Stromal cell of bone marrow (primary cell): ENCODE measurements at regions not wholly inside any gene's neighbourhood (a gene's known extent, or its start where the extent isn't known, plus 50 kb on each side); places are given as distances from the start of the nearest gene placed in this dataset.
A peak's percentile ranks its signal among the peaks of the same experiment; 100 is the strongest.
"Not testable (repeated sequence)": the region's sequence is repeated elsewhere in the genome, so short reads cannot be mapped to it uniquely, and the experiment has no call there.

Source experiments
- DNase-seq: peaks from one replicate; pipeline ENCODE4 v3.0.0-alpha.2; 2012; ENCODE audit warnings: low read depth

DNA sequence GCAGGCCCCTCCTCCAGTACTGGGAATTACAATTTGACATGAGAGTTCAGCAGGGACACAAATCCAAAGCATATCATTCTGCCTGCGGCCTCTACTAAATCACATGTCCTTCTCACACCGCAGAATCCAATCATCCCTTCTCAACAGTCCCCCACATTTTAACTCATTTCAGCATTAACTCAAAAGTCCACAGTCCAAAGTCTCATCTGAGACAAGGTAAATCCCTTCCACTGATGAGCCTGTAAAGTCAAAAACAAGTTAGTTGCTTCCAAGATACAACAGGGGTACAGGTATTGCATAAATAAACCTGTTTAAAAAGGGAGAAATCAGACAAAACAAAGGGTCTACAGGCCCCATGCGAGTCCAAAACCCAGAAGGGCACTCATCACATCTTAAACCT is 64.0 kb downstream of the EBNA1BP2 start:
- no peak for DNase-seq

DNA sequence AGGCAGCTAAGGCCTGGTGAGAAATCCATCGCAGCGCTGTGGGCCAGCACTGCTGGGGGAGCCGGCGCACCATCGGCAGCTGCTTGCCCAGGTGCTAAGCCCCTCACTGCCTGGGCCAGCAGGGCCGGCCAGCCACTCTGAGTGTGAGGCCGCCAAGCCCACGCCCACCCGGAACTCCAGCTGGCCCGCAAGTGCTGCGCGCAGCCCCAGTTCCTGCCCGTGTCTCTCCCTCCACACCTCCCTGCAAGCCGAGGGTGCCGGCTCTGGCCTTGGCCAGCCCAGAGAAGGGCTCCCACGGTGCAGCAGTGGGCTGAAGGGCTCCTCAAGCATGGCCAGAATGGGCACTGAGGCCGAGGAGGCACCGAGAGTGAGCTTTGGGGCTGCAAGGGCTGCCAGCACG is 64.4 kb downstream of the EBNA1BP2 start:
- no peak for DNase-seq

DNA sequence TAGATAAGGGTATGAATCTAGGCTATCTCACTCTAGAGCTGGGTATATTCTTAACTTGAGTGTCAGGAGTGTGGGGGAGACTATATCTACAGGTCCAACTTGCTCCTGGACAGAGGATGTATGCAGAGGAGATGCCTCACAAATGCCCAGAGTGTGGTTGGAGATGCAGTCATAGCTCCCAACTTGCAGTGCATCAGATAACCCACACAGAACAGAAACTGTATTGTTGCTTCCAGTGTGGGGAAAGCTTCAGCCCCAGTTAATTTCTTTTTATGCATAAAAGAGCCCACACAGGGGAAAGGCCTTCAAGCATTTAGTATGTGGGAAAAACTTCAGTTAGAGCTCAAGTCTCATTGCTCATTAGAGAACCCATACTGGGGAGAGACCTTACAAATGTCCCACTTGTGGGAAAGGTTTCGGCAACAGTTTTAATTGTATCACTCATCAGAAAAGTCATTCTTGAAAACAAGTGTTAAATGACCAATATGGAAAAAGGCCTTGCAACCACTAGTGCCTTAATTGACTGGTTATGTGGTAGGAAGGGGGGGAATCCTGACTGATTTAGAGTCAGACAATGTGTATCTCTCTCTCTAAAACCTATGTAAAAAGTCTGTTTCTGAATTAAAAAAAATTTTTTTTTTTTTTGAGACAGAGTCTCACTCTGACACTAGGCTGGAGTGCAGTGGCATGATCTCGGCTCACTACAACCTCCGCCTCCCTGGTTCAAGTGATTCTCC is 67.9 kb downstream of the EBNA1BP2 start:
- DNase-seq = no peak

DNA sequence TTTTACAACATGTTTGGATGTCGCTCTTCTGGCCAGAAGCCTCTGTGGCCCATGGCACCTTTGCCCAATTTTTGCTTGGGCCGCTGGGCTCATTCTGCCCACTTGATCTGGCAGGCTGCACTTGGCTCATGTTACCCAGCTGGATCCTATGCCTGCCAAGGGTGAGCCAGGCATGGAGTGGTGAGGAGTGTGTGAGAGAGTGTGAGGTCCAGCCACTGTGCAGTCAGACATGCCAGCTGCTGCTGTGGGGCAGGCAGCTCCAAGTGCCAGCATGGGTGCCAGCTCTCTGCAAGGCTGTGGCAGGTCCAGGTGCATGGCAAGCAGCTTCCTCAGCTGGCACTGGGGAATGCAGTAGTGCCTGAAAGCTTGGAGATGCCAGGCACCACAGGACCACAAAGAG is 71.0 kb downstream of the EBNA1BP2 start:
- DNase-seq = no peak

DNA sequence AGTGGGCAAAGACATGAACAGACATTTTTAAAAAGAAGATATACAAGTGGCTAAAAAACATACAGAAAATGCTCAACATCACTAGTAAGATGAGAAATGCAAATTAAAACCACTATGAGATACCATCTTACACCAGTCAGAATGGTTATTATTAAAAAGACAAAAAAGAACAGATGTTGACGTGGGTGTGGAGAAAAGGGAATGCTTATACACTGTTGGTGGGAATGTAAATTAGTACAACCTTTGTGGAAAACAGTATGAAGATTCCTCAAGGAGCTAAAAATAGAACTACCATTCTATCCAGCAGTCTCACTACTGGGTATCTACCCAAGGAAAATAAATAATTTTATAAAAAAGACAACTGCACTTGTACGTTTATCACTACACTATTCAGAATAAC is 73.9 kb downstream of the EBNA1BP2 start:
- no peak for DNase-seq

DNA sequence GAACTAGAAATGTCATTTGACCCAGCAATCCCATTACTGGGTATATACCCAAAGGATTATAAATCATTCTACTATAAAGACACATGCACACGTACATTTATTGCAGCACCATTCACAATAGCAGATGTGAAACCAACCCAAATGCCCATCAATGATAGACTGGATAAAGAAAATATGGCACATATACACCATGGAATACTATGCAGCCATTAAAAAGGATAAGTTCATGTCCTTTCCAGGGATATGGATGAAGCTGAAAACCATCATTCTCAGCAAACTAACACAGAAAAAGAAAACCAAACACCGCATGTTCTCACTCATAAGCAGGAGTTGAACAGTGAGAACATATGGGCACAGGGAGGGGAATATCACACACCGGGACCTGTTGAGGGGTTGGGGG is 75.6 kb downstream of the EBNA1BP2 start:
- not testable (repeated sequence) for DNase-seq

DNA sequence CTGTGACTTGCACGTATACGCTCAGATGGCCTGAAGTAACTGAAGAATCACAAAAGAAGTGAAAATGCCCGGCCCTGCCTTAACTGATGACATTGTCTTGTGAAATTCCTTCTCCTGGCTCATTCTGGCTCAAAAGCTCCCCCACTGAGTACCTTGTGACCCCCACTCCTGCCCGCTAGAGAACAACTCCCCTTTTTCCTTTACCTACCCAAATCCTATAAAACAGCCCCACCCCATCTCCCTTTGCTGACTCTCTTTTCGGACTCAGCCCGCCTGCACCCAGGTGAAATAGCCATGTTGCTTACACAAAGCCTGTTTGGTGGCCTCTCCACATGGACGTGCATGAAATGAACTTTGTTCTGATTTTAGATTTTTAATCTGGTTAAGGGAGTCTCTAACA is 81.3 kb downstream of the EBNA1BP2 start:
- DNase-seq = not testable (repeated sequence)

DNA sequence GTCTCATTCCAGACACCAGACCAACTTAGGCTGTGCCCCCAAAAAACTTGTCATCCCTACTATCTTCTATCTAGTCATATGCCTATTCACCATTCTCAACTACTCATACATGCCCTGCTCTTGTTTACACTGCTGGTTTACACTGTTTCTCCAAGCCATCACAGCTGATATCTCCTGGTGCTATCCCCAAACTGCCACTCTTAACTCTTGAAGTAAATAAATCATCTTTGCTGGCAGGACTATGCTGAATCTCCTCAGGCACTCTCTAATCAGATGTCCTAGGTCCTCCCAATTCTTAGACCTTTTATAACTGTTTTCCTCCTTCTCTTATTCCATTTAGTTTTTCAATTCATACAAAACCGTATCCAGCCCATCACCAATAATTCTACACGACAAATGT is 81.9 kb downstream of the EBNA1BP2 start:
- DNase-seq = not testable (repeated sequence)

DNA sequence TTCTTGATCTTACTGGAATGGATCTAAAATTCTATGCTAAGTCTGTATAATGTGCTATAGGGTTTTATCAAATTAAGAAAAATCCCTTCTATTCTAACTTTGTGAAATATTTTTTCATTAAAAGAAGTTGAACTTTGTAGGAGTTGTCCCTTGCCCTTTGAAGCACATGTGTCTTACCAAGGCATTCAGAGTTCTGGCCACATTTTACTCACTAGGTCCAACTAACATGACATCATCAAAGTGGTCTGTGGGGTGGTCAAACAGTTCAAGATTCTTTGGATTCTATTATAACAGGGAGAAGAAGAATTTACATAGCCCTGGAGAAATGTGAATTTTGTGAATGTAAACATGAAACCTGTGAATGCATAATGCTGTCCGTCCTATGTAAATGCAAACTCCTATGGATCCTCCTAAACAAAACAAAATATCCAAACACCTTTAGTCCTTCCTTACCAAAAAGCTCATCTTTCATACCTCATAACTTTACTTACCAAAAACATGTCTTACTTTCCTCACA is 88.7 kb downstream of the EBNA1BP2 start:
- DNase-seq = no peak

DNA sequence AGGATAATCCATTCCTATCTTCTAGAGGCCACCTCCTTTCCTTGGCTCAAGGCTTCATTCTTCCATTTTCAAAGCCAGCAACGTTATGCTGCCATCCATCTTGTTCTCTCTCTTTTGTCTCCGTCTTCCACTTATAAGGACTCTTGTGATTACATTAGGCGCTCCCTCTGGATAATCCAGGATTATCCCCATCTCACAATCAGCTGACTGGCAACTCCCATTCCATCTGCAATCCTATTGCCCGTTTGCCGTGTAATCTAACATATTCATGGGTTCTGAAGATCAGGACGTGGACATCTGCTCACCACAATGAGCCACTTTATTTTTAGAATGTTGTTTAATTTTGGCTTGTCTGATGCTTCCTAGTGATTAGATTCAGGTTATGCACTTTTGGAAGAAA is 89.3 kb downstream of the EBNA1BP2 start:
- DNase-seq = no peak

DNA sequence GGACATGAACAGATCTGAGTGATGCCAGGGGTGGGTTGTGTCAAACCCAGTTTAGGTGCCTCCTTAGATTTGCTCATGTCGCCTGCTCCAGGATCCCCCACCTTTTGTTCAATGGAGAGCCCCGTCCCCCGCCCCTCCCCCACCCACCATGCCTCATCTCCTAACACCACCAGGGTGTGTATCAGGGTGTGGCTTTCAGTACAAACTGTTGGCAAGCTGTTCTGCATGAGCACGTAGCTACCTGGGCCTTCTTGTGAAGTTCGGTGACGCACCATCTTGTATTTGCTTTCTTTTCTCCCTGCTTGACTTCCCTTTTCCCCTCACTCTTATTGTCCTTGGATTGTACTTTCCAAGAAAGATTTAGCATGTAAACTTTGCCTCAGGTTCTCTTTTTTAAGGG is 94.8 kb downstream of the EBNA1BP2 start:
- no peak for DNase-seq

DNA sequence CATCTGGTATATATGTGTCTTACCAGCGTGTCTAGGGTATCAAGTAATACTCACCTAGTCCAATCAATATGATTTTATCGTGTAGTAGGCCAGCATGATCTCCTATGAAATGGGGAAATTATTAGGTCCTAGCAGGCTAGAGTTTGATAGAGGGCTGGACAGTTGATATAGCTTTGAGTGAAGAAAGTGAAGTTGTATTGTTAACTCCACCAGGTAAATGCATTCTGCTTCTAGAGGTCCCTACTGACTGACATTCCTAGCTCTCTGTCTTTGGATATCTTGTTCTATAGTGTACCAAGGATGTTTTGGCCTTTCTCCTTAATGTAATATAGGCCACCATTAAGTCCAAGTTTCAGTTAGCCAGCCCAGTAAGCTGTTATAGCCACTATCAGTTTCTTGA is 97.4 kb downstream of the EBNA1BP2 start:
- no peak for DNase-seq

DNA sequence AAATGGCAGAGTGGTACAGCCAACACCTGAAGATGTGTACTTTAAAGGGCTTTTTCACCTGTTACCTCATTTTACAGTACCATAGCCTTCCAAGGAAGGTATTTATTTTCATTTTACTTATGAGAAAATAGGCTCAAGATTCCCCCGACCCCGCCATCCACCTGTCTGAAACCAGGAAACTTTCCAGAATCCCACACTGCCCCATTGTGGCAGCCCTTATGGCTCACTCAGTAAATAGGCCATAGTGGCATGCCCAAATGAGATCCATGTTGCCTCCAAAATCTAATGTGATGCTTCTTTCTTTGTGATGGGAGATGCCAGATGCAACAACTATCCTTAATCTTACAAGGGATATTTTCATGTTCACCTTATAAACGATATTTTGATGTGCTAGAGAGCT is 97.8 kb downstream of the EBNA1BP2 start:
- no peak for DNase-seq

DNA sequence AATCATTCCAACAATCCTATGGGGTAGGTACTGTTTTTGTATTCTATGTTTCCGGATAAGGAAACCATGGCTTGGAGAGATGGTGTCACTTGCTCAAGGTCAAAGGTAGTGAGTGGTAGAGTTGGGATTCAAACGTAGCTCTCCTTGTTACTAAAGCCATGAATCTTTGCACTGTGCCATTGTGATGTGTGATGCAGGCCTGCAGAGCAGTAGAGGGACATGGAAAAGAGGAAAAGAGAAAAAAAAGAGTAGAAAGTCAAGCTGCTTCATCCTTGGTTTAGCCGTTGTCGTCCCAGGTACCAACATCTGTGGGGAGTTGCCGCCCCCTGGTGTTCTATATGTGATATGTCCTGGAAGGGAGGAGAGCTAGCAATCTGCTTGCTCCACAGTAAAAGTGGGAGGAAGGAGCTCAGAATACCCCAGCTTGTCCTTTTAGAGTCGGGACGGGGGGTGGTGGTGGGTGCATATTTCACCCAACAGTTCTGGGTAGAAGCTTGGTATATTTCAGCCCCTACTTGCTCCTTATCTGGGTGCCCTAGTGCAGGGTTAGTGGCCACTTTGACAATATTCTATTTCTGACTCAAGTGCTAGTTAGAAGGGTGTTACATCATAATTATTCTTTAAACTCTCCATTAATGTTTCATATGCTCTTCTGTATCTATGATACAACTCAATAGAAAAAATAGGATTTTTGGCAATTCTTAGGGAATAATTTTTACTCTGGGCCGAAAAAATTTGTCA is 98.4 kb downstream of the EBNA1BP2 start:
- peak; percentile 48 for DNase-seq

DNA sequence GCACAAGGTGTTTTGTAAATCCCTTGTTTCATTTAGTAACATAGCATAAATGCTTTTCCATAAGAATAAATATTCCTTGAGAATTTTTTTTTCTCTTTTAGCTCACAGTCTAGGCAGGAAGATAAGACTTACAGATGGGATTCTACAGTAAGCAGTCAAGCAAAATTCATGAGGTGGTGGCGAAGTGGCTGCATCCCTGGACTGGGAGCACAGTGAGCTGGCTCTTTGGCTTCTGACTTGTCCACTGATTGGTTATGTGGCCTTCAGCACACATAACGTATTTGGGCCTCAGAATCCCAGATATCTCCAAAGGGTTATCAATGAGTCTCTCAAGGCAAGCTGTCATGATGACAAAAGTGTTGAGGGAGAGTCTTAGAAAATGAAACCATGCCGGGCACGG is 99.8 kb downstream of the EBNA1BP2 start:
- no peak for DNase-seq

DNA sequence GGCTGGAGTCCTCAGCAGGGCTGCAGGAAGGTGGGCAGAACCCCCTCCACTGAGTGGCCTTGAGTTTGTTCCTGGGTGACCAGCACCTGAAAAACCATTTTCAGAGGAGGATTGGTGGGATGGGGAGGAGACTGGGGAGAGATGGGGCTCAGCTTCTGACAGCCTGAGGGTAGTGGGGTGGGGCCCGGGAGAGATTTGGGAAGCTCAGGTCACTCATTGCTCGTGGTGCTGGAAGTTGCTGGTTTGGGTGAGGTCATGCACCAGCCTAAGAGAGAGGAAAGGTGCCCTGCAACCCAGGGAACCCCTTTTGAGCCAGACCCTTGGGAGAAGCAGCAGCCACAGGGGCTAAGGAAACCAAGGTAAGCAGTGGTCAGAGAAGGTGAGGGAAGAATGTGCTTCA is 100.8 kb downstream of the EBNA1BP2 start:
- DNase-seq = no peak

DNA sequence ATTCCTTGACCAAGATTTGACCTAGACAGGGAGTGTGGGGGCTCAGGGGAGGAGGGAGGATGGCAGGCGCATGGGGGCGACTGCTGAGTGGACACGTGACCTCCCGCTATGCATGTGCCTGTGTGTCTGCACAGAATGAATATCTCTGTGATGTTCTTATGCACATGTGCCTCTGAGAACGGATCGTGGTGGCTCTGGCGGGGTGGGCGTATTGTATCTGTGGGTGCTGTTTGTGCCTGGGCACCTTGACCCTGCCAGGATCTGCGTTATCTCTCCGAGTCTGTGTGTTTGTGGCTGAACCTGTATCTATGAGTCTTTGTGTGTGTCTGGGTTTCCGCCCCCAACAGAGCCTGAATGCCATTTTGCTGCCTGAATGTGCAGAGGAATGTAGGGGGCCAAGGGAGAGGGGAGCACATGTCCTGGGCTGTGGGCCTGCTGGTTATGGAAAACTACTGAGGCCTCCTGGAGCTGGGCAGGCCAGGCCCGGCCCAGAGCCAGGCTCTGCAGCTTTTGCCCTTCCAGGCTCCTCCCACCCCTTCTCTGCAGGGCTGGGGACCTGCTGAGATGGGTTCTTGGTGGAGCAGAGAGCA is 102.5 kb downstream of the EBNA1BP2 start:
- DNase-seq = no peak

DNA sequence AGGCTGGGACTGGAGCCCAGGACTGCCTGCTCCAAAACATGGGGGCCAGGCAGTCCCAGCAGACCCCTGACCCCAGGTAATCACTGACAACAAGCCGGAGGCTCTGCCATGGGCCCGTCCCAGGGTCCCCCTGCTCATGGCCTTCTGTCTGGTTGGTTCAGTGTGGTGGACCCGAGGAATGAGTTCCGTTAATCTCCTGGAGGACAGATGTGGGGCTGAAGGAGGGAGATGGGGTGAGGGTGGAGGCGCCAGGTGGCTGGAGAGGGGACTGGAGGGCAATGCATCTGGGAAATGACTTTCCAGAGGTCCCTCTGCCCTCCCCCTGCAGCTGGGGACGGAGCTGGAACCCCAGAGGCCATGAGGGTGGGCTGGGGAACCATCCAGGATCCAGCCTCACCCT is 103.2 kb downstream of the EBNA1BP2 start:
- no peak for DNase-seq

DNA sequence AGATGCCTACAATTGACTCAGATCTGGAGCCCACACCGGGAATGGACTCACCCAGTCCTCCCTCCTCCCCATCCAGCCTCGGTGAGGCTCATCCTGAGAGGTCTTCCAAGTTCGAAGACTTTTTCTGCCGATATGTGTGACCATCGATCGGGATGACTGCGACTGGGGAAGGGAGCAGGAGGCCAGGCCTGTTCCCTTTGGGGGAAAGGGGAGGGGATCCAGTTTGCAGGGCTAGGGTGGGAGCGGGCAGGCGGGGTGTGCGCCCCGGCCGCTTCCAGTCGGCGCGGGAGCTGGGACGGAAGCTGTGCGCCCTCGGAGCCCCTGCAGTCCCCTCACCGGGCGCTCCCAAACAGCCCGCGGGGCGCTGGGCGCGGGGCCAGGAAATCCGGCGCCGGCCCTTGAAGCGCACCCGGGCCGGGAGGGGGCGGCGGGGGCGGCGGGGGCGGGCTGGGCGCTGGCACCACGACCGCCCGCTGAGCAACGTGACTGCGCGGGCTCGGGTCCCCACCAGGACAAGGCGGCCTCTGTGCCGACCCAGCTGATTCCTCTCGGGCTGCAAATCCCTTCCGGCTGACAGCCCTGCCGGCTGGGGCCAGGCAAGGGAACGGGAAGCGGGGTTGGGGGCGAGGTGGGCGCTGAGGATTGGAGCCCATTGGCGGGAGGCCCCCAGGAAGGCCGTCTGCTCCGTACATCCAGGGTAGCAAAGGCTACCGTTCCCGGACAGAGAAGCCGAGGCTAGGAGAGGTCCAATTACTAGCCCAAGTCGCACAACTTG is 103.9 kb downstream of the EBNA1BP2 start:
- DNase-seq = no peak

DNA sequence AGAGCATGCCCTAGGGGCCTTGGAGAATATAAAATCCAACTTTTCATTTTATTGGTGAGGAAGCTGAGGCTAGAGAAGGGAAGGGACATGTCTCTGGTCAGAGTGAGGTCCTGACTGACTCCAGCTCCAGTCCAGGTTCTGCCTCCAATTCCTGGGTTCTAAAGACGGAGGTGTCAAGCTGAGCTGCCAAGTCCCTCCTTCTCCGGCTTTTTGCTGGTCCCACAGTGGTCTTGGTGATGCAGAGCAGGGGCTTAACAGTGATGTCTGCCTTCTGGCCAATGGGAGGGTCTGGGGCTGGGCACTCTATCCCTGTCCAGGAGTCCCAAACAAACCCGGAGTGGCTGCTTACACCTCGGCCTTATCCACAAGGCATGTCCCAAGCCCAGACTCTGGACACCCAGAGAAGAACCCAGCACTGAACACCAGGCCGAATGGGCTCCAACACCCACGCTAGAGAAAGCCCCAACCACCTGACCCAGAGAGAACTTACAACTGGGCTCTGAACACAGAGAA is 104.8 kb downstream of the EBNA1BP2 start:
- DNase-seq = no peak

DNA sequence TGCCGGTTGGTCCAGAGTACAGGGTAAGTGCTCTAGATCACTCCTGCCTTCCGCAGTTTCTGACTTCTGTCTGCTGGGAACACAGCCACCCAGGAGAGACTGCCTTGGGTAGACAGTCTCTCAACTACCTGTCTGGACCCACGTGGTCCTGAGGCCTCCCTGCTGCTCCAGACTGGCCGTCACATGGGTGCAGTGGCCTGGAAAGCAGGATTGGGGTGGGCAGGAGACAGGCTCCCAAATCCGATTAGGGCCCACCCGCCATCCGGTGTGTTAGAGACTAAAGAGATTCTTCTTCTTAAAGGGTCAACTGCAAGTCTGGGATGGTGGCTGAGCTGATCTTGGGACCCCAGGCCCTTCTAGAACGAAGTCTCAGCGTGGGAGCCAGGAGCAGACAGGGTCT is 105.5 kb downstream of the EBNA1BP2 start:
- no peak for DNase-seq
